ENCODE measurements at regions not wholly inside any gene's neighbourhood (a gene's known extent, or its start where the extent isn't known, plus 50 kb on each side); places are given as distances from the start of the nearest gene placed in this dataset.

DNA sequence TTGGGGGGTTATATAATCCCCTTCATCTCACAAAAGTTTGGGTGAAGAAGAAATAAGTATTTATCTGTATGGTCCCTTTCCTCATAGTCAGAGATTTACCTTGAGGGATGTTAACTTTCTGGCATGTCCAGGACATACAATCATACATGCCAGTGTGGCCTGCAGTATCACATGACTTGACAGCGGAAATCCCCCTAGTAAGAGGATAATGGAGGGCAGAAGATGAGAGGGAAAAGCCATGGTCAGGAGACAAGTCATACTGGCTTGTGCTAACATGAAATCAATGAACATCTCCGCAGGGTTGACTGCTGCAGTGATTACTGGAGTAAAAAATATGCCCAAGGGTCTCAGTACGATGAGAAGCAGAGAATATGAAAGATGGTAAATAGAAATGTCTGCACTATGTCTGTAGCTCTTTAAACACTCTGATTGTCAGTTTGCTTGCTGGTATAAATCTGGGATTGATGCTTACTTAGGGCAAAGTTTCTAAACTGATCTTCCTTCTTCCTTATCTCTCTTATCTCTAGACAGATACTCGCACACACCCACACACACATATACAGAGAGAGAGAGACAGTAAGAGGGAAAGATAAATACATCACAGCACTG lies 1385.6 kb upstream of the ADGRL3 start:
- Mint-ChIP-seq H3K36me3 (ENCODE audit: low read depth) (no peaks in the 10 kb centered on the region), H3K27me3 (ENCODE audit: insufficient read depth, low read depth, poor library complexity) (no peaks in the 10 kb centered on the region), H3K27ac (no peak overlapping the region), H3K9me3 (no peaks in the 10 kb centered on the region), H3K4me3 (no peak overlapping the region), H3K4me1 (no peaks in the 10 kb centered on the region)
- H3K4me3 ChIP-seq, result no peak overlapping the region
- H3K79me2 ChIP-seq (replicated peaks; ENCODE audit: insufficient read depth), result no peaks in the 10 kb centered on the region
- H3K36me3 ChIP-seq (ENCODE audit: insufficient read depth), result no peaks in the 10 kb centered on the region
- no peaks in the 10 kb centered on the region for H4K20me1 ChIP-seq (replicated peaks; ENCODE audit: insufficient read depth)
- H3K4me2 ChIP-seq, result no peak overlapping the region
- no peaks in the 10 kb centered on the region for H3K4me1 ChIP-seq (ENCODE audit: insufficient read depth)
- no peak overlapping the region for H2AFZ ChIP-seq
- H3K9me2 ChIP-seq (ENCODE audit: insufficient read depth), result no peaks in the 10 kb centered on the region
- H3F3A ChIP-seq (replicated peaks; ENCODE audit: low read depth), result no peaks in the 10 kb centered on the region
- ATAC-seq, result no peak
- H3K27ac ChIP-seq (ENCODE audit: low read depth), result no peak overlapping the region
- DNase-seq (ENCODE audit: low spot score), result no peak
- H3K27me3 ChIP-seq (ENCODE audit: insufficient read depth), result no peaks in the 10 kb centered on the region
- TF ChIP-seq ZNF462 (CRISPR knock-in tag; IDR thresholded peaks at IDR 0.05) (no peak), EZH2 (IDR thresholded peaks at IDR 0.05; ENCODE audit: low read depth, unreplicated experiment) (no peak), CTCF (conservative IDR thresholded peaks at IDR 0.05; ENCODE audit: low read depth in 2 of 2) (no peak), EZH2phosphoT487 (IDR thresholded peaks at IDR 0.05; ENCODE audit: unreplicated experiment) (no peak), STAT1 (IDR thresholded peaks at IDR 0.05; ENCODE audit: unreplicated experiment) (no peak), POLR2AphosphoS5 (IDR thresholded peaks at IDR 0.05; ENCODE audit: low read depth) (no peak), CREB1 (CRISPR knock-in tag; IDR thresholded peaks at IDR 0.05; ENCODE audit: low read depth) (no peak), ZNF114 (CRISPR knock-in tag; IDR thresholded peaks at IDR 0.05) (no peak), NANOG (IDR thresholded peaks at IDR 0.05; ENCODE audit: borderline replicate concordance) (no peak), JUNB (IDR thresholded peaks at IDR 0.05; ENCODE audit: unreplicated experiment) (no peak), ZNF331 (CRISPR knock-in tag; IDR thresholded peaks at IDR 0.05; ENCODE audit: low read depth) (no peak)
- TF ChIP-seq, protein P1, sequence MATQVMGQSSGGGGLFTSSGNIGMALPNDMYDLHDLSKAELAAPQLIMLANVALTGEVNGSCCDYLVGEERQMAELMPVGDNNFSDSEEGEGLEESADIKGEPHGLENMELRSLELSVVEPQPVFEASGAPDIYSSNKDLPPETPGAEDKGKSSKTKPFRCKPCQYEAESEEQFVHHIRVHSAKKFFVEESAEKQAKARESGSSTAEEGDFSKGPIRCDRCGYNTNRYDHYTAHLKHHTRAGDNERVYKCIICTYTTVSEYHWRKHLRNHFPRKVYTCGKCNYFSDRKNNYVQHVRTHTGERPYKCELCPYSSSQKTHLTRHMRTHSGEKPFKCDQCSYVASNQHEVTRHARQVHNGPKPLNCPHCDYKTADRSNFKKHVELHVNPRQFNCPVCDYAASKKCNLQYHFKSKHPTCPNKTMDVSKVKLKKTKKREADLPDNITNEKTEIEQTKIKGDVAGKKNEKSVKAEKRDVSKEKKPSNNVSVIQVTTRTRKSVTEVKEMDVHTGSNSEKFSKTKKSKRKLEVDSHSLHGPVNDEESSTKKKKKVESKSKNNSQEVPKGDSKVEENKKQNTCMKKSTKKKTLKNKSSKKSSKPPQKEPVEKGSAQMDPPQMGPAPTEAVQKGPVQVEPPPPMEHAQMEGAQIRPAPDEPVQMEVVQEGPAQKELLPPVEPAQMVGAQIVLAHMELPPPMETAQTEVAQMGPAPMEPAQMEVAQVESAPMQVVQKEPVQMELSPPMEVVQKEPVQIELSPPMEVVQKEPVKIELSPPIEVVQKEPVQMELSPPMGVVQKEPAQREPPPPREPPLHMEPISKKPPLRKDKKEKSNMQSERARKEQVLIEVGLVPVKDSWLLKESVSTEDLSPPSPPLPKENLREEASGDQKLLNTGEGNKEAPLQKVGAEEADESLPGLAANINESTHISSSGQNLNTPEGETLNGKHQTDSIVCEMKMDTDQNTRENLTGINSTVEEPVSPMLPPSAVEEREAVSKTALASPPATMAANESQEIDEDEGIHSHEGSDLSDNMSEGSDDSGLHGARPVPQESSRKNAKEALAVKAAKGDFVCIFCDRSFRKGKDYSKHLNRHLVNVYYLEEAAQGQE (IDR thresholded peaks at IDR 0.05; ENCODE audit: unreplicated experiment), result no peak
